OCI-LY1 (cell line): ENCODE measurements at regions not wholly inside any gene's neighbourhood (a gene's known extent, or its start where the extent isn't known, plus 50 kb on each side); places are given as distances from the start of the nearest gene placed in this dataset.

Experiments
- EZH2 ChIP-seq: fragments of 200-600 bp; sonication (generic), shearing (Covaris generic); IDR thresholded peaks from 2 replicates; pipeline ENCODE4 v1.8.0; 2017; ENCODE audit warnings: borderline replicate concordance, mixed run types, mild to moderate bottlenecking, antibody characterized with exemption, low read length, moderate library complexity, mixed read lengths
- TF ChIP-seq, protein P1 (sequence below): fragments of 200-600 bp; sonication (generic), shearing (Covaris generic); IDR thresholded peaks from 2 replicates; pipeline ENCODE4 v1.5.1; 2017; ENCODE audit warnings: mild to moderate bottlenecking, antibody characterized with exemption, low read length, moderate library complexity, mixed read lengths

DNA sequence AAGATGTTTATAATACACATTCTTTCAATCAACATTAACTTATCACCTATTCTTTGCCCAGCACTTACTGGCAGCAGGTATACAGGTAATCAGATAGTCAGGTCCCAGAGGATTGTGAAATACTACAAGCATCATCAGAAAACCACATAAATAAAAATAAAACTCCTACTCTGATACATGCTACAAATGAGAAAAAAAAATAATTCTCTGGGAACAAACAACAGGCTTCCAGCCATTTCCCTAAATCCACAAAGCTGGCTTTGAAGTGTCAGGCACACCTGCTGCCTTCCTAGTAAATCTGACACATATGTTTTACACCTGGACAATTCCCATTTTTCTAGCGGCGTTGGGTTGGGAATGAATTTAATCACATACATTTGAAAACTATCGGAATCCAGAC lies 384.5 kb upstream of the CDH4 start:
- TF ChIP-seq, protein P1, sequence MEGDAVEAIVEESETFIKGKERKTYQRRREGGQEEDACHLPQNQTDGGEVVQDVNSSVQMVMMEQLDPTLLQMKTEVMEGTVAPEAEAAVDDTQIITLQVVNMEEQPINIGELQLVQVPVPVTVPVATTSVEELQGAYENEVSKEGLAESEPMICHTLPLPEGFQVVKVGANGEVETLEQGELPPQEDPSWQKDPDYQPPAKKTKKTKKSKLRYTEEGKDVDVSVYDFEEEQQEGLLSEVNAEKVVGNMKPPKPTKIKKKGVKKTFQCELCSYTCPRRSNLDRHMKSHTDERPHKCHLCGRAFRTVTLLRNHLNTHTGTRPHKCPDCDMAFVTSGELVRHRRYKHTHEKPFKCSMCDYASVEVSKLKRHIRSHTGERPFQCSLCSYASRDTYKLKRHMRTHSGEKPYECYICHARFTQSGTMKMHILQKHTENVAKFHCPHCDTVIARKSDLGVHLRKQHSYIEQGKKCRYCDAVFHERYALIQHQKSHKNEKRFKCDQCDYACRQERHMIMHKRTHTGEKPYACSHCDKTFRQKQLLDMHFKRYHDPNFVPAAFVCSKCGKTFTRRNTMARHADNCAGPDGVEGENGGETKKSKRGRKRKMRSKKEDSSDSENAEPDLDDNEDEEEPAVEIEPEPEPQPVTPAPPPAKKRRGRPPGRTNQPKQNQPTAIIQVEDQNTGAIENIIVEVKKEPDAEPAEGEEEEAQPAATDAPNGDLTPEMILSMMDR = no peak
- no peak for TF ChIP-seq EZH2
